ENCODE measurements at regions not wholly inside any gene's neighbourhood (a gene's known extent, or its start where the extent isn't known, plus 50 kb on each side); places are given as distances from the start of the nearest gene placed in this dataset.

- no peak overlapping the region for H3K27ac ChIP-seq (ENCODE audit: low read depth, low read length, poor library complexity, severe bottlenecking)
- no peak for DNase-seq (ENCODE audit: low spot score)
- no peak overlapping the region for H3K4me3 ChIP-seq (ENCODE audit: low read depth, low read length, poor library complexity, severe bottlenecking)
- no peak for TF ChIP-seq EZH2phosphoT487 (IDR thresholded peaks at IDR 0.05; ENCODE audit: borderline replicate concordance, low read depth, low read length)
- no peak for TF ChIP-seq CTCF (conservative IDR thresholded peaks at IDR 0.05; ENCODE audit: low read length)
- no peaks in the 10 kb centered on the region for H3K36me3 ChIP-seq (ENCODE audit: insufficient read depth, low read length)
- H3K4me1 ChIP-seq (ENCODE audit: insufficient read depth, low read length, poor library complexity, severe bottlenecking): no peaks in the 10 kb centered on the region
- H3K9me3 ChIP-seq (ENCODE audit: low read length): peaks cover 6% of the 10 kb centered on the region; the same call in 1 of the 2 replicates
- H3K79me2 ChIP-seq (ENCODE audit: insufficient read depth, low read depth, low read length): no peaks in the 10 kb centered on the region
- H3K9me2 ChIP-seq (ENCODE audit: insufficient read depth, low read length): no peaks in the 10 kb centered on the region
- no peak overlapping the region for H3K4me2 ChIP-seq (ENCODE audit: low read length)
- ChIA-PET POLR2A (no interaction called here), CTCF (ENCODE audit: unreplicated experiment) (no interaction called here)
- H4K20me1 ChIP-seq (ENCODE audit: insufficient read depth, low read length): no peaks in the 10 kb centered on the region
- no TSS peak for BruUV-seq (replicated peaks)
- intact Hi-C loops (cut with micrococcal nuclease; ENCODE audit: unreplicated experiment): no loop called here
- H2AFZ ChIP-seq (ENCODE audit: low read length): no peak overlapping the region
Measured at GRCh38 chr5:27561408-27561807, 523.0 kb upstream of the CDH9 start.

GRCh38 chr5:27548484-27548883 is 510.1 kb upstream of the CDH9 start:
- Histone ChIP-seq H3K4me1 (ENCODE audit: insufficient read depth, low read length, poor library complexity, severe bottlenecking) (no peaks in the 10 kb centered on the region), H3K4me2 (ENCODE audit: low read length) (no peak overlapping the region), H3K4me3 (ENCODE audit: low read depth, low read length, poor library complexity, severe bottlenecking) (no peak overlapping the region), H3K27ac (ENCODE audit: low read depth, low read length, poor library complexity, severe bottlenecking) (no peak overlapping the region), H3K36me3 (ENCODE audit: insufficient read depth, low read length) (no peaks in the 10 kb centered on the region), H3K9me2 (ENCODE audit: insufficient read depth, low read length) (no peaks in the 10 kb centered on the region), H3K9me3 (ENCODE audit: low read length) (no peaks in the 10 kb centered on the region), H4K20me1 (ENCODE audit: insufficient read depth, low read length) (no peaks in the 10 kb centered on the region), H3K79me2 (ENCODE audit: insufficient read depth, low read depth, low read length) (no peaks in the 10 kb centered on the region), H2AFZ (ENCODE audit: low read length) (no peak overlapping the region)
- intact Hi-C loops (cut with micrococcal nuclease; ENCODE audit: unreplicated experiment): no loop called here
- no peak for TF ChIP-seq CTCF (conservative IDR thresholded peaks at IDR 0.05; ENCODE audit: low read length)
- TF ChIP-seq EZH2phosphoT487 (IDR thresholded peaks at IDR 0.05; ENCODE audit: borderline replicate concordance, low read depth, low read length): no peak
- DNase-seq (ENCODE audit: low spot score): no peak
- no TSS peak for BruUV-seq (replicated peaks)
- ChIA-PET POLR2A (no interaction called here), CTCF (ENCODE audit: unreplicated experiment) (no interaction called here)

- TF ChIP-seq CTCF (conservative IDR thresholded peaks at IDR 0.05; ENCODE audit: low read length) (no peak), EZH2phosphoT487 (IDR thresholded peaks at IDR 0.05; ENCODE audit: borderline replicate concordance, low read depth, low read length) (no peak)
- Histone ChIP-seq H3K4me1 (ENCODE audit: insufficient read depth, low read length, poor library complexity, severe bottlenecking) (no peaks in the 10 kb centered on the region), H4K20me1 (ENCODE audit: insufficient read depth, low read length) (no peaks in the 10 kb centered on the region), H3K79me2 (ENCODE audit: insufficient read depth, low read depth, low read length) (no peaks in the 10 kb centered on the region), H3K27ac (ENCODE audit: low read depth, low read length, poor library complexity, severe bottlenecking) (no peak overlapping the region), H3K4me2 (ENCODE audit: low read length) (no peak overlapping the region), H3K36me3 (ENCODE audit: insufficient read depth, low read length) (no peaks in the 10 kb centered on the region), H3K9me2 (ENCODE audit: insufficient read depth, low read length) (no peaks in the 10 kb centered on the region), H2AFZ (ENCODE audit: low read length) (no peak overlapping the region), H3K4me3 (ENCODE audit: low read depth, low read length, poor library complexity, severe bottlenecking) (no peak overlapping the region), H3K9me3 (ENCODE audit: low read length) (0 out of 2 replicates have a peak, but pooled peaks cover 6% of the 10 kb centered on the region)
- CTCF ChIA-PET (ENCODE audit: unreplicated experiment): no interaction called here
- intact Hi-C loops (cut with micrococcal nuclease; ENCODE audit: unreplicated experiment): no loop called here
- BruUV-seq (replicated peaks): no TSS peak
- DNase-seq (ENCODE audit: low spot score): no peak
- POLR2A ChIA-PET: interaction anchor here (0.7 to 1.0 kb wide), 3 partner anchors 11 to 1515 kb away, joined by 3 read pairs; no protein-coding TSS in a partner anchor
Measured at GRCh38 chr5:27535031-27535557, 496.7 kb upstream of the CDH9 start.

All from OCI-LY7 (cell line).